Adrenal gland (tissue), 5 donors: ENCODE measurements at regions not wholly inside any gene's neighbourhood (a gene's known extent, or its start where the extent isn't known, plus 50 kb on each side); places are given as distances from the start of the nearest gene placed in this dataset.
"Not testable (repeated sequence)": the region's sequence is repeated elsewhere in the genome, so short reads cannot be mapped to it uniquely, and the experiment has no call there.

Experiments
- CTCF ChIP-seq, 6 experiments: fragments of 450-650 bp in 4 of 6; fragments of 200-600 bp in 2 of 6; sonication (generic) in 1 of 6; IDR thresholded peaks; 1 replicate in 5 of 6; 2 replicates in 1 of 6; pipeline versions ENCODE4 v1.5.1 to v1.8.0; 2016 to 2021; ENCODE audit warnings: antibody characterized with exemption in 6 of 6, mild to moderate bottlenecking in 2 of 6, moderate library complexity in 1 of 6
- POLR2A ChIP-seq, 2 donors: fragments of 450-650 bp; IDR thresholded peaks; one replicate each; pipeline ENCODE4 v1.6.1; 2017; ENCODE audit warnings: antibody characterized with exemption in 2 of 2, mild to moderate bottlenecking in 2 of 2, moderate library complexity in 1 of 2
- donor health status: DM: no; HTN: no; CAD: no.

GRCh38 chr2:58386904-58387303 lies 145.8 kb upstream of the FANCL start:
- TF ChIP-seq CTCF, POLR2A (IDR thresholded peaks at IDR 0.05): not testable (repeated sequence)
